ENCODE measurements at regions not wholly inside any gene's neighbourhood (a gene's known extent, or its start where the extent isn't known, plus 50 kb on each side); places are given as distances from the start of the nearest gene placed in this dataset.
"Not testable (repeated sequence)": the region's sequence is repeated elsewhere in the genome, so short reads cannot be mapped to it uniquely, and the experiment has no call there.

DNA sequence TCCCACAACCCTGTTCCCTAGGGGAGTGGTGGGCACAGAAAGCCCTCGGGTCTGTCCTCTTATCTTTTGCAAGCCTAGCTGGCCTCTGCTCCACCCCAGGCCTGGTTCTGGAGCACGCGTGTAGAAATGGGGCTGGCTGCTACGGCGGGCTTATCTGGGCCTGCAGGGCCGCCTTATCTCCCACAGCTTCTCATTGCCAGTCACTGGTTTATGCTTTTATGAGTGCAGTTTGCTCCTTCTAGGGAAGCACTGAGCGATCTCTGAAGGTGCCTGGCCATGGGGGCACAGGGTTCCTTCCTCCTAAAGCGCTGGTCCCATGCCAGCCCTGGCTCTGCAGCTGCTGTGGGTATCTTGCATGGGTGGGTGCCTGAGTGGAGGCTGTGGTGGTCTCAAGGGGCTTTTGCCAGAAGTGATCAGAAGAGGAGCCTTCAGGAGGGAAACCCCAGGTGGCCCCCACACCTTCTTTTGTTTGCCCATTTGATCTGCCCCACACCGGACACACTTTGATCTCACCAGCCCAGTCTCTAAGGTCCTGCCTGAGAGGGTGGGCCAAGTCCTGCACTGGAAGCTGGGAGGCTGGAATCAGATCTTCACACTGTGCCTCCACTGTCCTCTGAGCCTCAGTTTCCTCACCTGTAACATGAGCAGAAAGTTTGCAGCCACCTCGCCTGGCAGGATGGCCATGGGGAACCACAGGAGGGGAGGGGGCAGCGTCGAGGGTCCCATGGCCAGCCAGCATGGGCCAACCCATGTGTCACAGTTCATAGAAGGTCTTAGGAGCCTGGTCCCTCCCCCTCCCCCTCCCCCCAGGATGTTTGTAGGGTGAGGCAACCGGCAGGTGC lies 86.6 kb upstream of the FGF3 start:
- DNase-seq: no peak

GRCh38 chr11:69906453-69906907 lies 87.3 kb upstream of the FGF3 start:
- no peak for DNase-seq

GRCh38 chr11:69907611-69908010 lies 88.4 kb upstream of the FGF3 start:
- no peak for DNase-seq

DNA sequence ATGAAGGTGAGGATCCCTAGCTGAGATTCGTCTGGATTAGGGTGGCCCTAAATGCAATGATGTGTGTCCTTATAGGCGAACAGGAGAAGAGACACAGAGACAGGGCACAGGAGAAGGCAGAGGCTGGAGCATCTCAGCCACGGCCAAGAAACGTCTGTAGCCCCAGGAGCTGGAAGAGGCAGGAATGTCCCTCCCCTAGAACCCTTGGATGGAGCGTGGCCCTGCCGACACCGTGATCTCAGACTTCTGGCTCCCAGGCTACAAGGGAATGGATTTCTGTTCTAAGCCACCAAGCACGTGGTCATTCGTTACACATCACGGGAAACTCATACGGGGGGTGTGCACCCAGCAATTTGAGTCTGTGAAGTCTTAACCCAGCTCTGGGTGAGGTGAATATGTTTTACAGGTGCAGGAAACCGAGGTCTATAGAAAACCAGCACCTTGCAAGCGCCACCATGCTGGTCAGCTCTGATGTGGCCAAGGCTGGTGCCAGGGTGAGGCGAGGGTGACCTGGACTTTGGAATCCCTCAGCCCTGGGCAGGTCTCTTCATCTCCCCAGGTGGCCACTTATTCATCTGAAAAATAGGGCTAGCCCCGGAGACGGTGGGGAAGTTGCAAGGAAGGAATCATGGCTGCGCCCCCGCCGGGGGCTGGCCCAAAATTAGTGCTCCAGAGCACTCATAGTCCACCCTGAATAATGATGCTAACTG lies 89.5 kb upstream of the FGF3 start:
- DNase-seq: no peak

GRCh38 chr11:69909561-69910518 lies 90.6 kb upstream of the FGF3 start:
- DNase-seq: no peak

DNA sequence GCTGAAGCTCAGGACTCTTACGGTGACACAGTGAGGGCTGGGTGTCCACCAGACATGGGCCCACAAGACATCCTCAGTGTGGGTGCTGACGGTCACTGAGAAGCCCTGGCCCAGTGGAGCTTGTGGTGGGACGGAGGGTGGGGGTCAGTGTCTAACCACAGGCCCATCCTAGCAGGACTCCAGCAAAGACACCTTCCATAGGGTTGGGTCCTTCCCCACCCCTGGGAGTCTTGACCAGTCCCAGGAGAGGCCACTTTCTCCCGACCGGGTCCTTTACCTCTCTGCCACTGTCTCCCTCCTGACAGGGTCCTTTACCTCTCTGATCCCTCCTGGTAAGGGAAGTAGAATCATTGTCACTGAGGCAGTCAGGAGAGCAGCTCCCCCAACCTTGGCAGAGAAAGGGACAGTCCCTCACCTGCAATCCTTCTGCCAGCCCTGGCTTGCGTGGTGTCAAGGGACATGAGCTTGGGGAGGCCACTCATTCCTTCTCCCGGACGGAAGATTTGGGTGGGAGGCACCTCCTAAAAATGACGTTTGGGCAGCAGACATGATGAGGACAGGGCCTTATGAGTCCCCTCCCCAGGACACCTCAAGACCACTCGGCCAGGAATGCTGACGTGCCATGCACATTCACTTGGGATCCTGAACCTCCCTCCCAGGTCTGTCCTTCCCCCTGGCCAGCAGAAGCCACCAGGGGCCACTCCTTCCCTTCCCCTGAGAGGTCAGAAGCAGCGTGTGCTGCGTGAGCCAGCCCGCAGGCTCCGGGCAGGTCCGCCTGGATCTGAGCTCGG lies 91.5 kb upstream of the FGF3 start:
- DNase-seq: no peak

DNA sequence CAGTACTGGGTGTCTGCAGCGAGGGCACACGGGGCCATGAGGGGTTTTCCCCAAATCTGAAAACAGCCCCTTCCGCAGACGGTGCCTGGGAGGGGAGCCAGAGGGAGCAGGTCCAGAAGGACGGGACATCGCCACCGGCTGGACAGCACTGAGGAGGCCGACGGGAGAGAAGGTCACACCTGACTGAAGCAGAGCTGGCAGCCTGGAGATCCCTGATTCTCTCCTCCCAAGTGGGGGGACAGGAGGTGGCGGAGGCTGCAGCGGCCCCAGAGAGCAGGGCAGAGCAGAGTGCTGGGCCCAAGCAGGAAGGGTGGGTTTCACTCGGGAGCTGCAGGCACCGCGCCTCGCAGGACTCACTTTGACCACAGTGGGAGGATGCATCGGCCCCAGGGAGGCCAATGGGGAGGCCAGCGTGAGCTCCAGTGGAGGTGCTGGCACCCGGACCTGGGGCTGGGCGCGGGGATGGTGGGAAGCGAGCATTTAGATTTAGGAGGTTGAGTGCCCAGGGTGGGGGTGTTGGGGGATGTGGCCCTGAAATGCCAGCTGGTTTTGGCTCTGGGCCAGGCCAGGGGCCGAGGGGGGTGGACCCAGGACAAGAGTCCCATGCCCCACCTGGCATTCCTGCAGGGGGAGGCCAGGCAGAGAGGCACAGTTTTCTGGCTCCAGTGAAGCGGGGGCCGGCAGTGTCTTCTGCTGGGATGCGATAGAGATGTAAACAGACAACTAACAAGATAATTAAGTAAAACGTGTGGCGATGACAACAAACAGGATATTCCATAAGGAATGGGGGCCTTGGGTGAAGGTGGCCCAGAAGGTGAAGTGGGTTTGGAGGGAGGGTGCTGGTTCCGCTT lies 92.3 kb upstream of the FGF3 start:
- DNase-seq: no peak

GRCh38 chr11:69912161-69912910 lies 93.1 kb upstream of the FGF3 start:
- DNase-seq: no peak

DNA sequence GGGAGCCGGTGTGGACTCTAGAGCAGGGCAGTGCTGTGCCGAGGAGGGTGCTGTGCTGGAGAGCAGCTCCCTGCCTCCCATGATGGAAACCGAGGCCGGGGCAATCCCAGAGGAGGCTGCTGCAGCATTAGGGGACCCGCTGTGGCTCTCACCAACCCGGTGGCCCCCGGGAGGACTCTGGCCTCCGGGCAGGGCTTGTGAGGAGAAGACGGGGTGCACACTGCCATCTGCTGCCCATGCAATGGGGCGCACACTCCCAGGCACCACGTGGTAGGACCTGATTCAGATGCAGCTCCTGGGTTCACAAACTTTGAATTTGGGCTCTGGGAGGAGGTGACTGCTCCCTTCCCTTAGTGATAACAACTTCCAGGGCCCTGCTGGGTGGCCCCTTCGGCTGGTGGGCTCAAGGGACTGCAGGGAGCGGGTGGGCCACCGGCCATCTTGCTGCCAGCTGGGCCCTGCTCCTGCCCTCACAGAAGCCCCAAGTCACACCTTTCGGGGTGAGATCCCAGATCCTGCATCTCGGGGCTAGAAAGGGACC lies 93.8 kb upstream of the FGF3 start:
- no peak for DNase-seq

GRCh38 chr11:69913591-69914285 lies 94.5 kb upstream of the FGF3 start:
- no peak for DNase-seq

DNA sequence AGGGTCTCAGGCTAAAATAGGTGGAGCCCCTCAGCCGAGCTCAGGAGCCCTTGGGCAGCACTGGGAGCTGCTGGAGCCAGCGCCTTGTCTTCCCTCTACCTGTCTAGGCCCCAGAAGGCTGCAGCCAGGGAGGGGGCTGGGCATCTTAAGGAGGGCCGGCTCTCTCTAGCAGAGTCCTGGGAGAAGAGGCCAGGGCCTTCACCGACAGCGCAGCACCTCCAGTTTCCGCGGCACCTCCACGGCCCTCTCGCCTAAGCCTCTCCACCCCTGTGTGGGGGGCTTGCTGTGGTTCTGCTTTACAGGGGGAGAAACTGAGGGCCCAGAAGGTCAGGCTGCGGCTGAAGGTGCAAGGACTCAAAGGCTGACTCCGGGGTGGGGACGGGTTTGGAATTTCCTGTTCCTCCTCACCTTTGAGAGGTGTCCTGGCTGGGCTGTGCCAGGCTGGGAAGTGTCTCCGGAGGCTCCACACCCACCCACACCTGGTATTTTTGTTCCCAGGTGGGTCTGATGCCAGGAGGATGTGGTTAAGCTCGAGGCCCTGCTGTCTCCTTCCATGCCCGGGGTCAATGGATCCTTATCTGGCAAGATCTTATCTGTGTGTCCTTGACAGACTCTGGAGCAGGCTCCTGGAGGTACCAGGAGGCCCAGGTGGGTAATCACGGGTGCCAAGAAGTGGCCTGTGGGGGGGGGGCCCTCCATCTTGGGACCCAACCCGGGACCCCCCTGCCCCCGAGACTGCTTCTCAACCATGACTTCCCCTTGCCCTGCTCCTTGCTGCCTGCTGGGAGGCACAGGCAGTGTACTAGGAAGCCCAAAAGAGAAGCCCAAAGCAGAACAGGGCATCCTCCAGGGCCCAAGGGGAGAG lies 95.3 kb upstream of the FGF3 start:
- no peak for DNase-seq

DNA sequence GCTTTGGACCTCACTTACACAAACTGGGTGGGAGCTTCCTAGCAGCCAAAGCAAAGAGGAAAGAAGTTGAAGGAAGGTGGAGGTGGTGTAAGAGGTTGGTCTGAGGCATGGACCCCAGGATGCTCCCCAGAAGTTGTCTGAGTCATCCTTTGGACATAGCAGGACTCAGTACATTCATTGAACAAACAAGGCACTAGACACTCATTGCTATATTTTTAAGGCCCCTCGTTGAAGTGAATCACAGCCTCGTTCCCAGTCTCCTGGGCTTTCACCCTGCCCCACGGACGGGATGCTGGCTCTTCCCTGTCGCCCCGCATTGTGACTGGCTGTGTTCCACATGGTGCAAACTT lies 95.9 kb upstream of the FGF3 start:
- DNase-seq: no peak

DNA sequence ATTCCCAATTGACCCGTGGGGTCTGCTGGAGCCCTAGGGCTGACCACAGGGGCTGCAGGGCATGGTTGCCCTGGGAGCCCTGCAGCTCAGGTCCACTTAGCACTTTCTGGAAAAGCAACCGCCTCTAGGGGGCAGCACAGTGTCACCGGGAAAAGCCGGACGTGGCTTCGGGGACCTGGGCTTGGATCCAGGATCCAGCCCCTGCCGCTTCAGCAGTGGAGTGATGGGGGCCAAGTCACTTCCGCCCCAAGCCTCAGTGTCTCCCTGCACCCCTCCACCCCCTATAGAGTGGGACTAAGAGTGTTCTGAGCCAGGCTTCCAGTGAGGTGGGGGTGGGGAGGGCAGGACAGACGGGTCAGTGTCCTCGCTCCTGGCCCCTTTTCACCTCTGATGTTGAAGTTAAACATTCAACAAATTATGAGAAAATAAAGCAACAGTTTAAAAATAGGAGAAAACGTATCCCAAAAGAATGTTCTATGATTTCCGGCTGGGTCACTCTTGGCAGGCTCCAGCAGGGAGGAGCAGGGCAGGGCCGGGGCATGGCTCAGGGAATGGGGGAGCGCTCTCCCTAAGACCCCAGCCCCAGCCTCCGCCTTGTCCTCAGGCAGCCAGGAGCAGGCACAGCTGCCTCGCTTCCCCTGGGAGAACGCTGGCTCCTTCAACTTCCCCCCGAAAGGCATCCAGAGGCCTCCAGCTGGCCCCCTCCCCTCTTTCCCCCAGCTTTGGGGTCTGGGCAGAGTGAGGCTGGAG lies 96.5 kb upstream of the FGF3 start:
- peak; percentile 28 to 36 for DNase-seq

GRCh38 chr11:69916251-69916649 lies 97.0 kb upstream of the FGF3 start:
- not testable (repeated sequence) for DNase-seq

DNA sequence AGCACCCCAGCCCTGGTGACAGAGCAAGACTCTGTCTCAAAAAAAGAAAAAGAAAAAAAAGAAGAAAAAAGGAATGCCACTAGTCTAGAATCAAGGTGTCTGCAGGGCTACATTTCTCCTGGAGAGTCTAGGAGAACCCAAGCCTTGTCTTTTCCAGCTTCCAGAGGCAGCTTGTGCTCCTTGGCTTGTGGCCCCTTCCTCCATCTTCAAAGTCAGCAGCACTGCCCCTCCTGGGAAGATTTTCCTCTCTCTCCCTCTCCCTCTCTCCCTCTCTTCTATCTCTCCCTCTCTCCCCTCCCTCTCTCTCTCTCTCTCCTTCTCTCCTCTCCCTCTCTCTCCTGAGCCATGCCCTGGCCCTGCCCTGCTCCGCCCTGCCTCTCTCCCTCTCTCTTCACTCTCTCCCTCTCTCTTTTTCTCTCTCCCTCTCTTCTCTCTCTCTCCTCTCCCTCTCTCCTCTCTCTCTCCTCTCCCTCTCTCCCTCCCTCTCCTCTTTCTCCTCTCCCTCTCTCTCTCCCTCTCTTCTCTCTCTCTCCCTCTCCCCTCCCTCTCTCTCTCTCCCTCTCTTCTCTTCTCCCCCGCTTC lies 97.7 kb upstream of the FGF3 start:
- DNase-seq: no peak

- no peak for DNase-seq
Observed at GRCh38 chr11:69917529-69917928, 98.3 kb upstream of the FGF3 start.

- DNase-seq: no peak
Observed at GRCh38 chr11:69918231-69918937, 99.2 kb upstream of the FGF3 start.

Data from NCI-H2081 (cell line).